ENCODE measurements at regions not wholly inside any gene's neighbourhood (a gene's known extent, or its start where the extent isn't known, plus 50 kb on each side); places are given as distances from the start of the nearest gene placed in this dataset.

DNA sequence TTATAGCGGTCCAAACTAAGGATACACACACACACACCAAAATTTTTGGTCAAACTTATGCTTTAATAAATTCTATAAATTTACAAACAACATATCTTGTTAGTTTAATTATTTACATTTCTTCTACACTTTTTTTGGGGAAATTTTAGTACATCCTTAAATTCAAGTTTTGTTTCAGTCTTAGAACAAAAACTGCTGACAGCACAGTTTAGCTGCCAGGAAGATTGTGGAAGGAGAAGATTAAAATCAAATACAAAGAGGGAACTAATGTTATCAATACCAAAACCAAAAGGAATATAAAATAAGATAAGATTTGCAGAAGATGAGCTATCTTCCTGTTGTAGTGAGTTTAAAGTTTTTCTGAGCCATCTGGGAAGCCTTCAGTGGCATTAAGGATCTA, 368.8 kb downstream of the AASDHPPT start:
- TF ChIP-seq POLR2A (conservative IDR thresholded peaks at IDR 0.05) (no peak), CTCF (IDR thresholded peaks at IDR 0.05 in 2 of 3, conservative IDR thresholded peaks at IDR 0.05 in 1 of 3; ENCODE audit: insufficient read depth in 2 of 3, low read depth in 1 of 3, low read length in 3 of 3) (no peak), KDM1A (IDR thresholded peaks at IDR 0.05) (no peak), ATF2 (CRISPR knock-in tag; IDR thresholded peaks at IDR 0.05) (no peak), EGR1 (conservative IDR thresholded peaks at IDR 0.05) (no peak), MXI1 (IDR thresholded peaks at IDR 0.05; ENCODE audit: low read depth, low read length) (no peak), USF2 (CRISPR knock-in tag; IDR thresholded peaks at IDR 0.05) (no peak), EZH2 (IDR thresholded peaks at IDR 0.05; ENCODE audit: borderline replicate concordance, low read depth, low read length) (no peak), MTF1 (CRISPR knock-in tag; IDR thresholded peaks at IDR 0.05; ENCODE audit: borderline replicate concordance) (no peak), FOXM1 (IDR thresholded peaks at IDR 0.05; ENCODE audit: low read depth) (no peak), FOXM1 (CRISPR knock-in tag; IDR thresholded peaks at IDR 0.05; ENCODE audit: low read depth) (no peak), TGIF2 (CRISPR knock-in tag; IDR thresholded peaks at IDR 0.05) (no peak), E2F4 (CRISPR knock-in tag; IDR thresholded peaks at IDR 0.05; ENCODE audit: low read depth) (no peak), FOXK2 (conservative IDR thresholded peaks at IDR 0.05 in 1 of 2, IDR thresholded peaks at IDR 0.05 in 1 of 2; ENCODE audit: low read depth in 2 of 2) (no peak), MEF2D (tag; conservative IDR thresholded peaks at IDR 0.05; ENCODE audit: low read depth) (no peak)

All from K562 (cell line).